ENCODE measurements at regions not wholly inside any gene's neighbourhood (a gene's known extent, or its start where the extent isn't known, plus 50 kb on each side); places are given as distances from the start of the nearest gene placed in this dataset.
"Not testable (repeated sequence)": the region's sequence is repeated elsewhere in the genome, so short reads cannot be mapped to it uniquely, and the experiment has no call there.

- peaks cover 0 to 18% (median 4%) of the 10 kb centered on the region in 7 donors for H3K9me3 Mint-ChIP-seq
- H3K4me3 Mint-ChIP-seq, result peak overlapping the region in 1 of 8 donors; percentile 47
- H3K36me3 Mint-ChIP-seq, result no peaks in the 10 kb centered on the region
Observed at GRCh38 chr11:135033540-135033939, 621.5 kb upstream of the B3GAT1 start.

DNA sequence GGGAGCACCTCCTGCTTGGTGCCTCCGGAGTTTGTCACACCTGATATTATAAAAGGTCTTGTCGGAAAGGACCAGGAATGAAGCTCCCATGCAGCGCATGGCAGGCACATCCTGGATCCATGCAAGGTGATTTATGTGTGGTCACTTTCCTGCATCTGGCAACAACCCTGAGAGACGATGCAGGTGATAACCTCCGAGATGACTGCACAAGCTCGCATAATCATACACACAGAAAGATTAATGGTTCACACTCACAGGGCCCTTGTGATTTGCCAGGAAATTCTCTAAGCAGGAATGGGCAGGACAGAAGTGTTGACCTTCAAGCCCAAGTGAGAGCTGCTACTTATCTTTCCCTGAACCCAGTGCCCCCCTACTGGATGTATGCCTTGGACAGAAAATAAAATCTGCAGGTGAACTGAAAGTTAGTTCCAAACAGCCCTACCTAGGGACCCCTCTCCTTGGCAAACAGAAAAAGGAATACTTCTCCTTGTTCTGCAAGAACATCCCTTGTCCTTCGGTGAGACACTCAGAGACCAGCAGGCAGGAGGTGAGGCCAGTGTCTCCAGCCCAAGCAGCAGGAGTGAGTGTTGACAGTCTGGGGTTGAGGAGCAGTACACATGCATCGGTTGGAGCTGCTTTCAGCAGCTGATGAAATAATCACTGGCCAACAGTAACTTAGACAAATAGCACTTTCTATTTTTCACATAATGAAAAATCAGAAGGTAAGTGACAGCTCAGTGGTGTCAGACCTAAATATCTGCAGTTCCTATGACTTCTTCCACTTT lies 619.4 kb upstream of the B3GAT1 start:
- Mint-ChIP-seq H3K27me3 (peaks cover 3 to 18% (median 6%) of the 10 kb centered on the region in 3 donors), H3K9me3 (peaks cover 0 to 17% (median 4%) of the 10 kb centered on the region in 7 donors), H3K36me3 (no peaks in the 10 kb centered on the region), H3K4me1 (no peaks in the 10 kb centered on the region), H3K27ac (no peak overlapping the region), H3K4me3 (no peak overlapping the region)
- DNase-seq (no peak), ATAC-seq (ENCODE audit: low read depth in 2 of 2) (no peak)

More at GRCh38 chr11:135033540-135033939, 621.5 kb upstream of the B3GAT1 start:
- H3K4me1 Mint-ChIP-seq, result no peaks in the 10 kb centered on the region
- ATAC-seq (ENCODE audit: low read depth in 2 of 2) (no peak), DNase-seq (no peak)
- peaks cover 6 to 18% (median 6%) of the 10 kb centered on the region in 3 donors for H3K27me3 Mint-ChIP-seq
- H3K27ac Mint-ChIP-seq, result no peak overlapping the region

DNA sequence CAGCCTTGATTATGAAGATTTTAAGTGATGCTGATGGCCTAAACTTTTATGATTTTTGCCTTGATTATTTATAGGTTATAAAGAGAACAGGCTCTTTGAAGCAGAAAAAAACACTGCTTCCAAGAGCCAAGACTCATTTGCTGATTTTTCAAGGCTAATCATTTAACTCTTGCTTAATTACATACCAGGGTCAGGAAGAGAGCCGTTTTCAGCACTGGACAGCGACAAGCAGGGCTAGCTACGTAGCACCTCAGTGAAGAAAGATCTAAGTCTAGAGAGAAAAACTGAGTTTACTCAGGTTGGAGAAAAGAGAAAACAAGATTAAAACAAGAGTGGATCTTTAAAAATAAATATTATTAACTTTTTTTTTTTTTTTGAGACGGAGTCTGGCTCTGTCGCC lies 615.4 kb upstream of the B3GAT1 start:
- H3K27ac Mint-ChIP-seq, result no peak overlapping the region
- peaks cover 3 to 7% (median 5%) of the 10 kb centered on the region in 3 donors for H3K27me3 Mint-ChIP-seq
- no peaks in the 10 kb centered on the region for H3K36me3 Mint-ChIP-seq
- ATAC-seq (ENCODE audit: low read depth in 2 of 2) (no peak), DNase-seq (no peak)
- peaks cover 0 to 6% (median 0%) of the 10 kb centered on the region in 7 donors for H3K9me3 Mint-ChIP-seq
- H3K4me3 Mint-ChIP-seq, result no peak overlapping the region
- H3K4me1 Mint-ChIP-seq, result no peaks in the 10 kb centered on the region

- H3K27me3 Mint-ChIP-seq, result peaks cover 4 to 10% (median 9%) of the 10 kb centered on the region in 3 donors
- no peak overlapping the region for H3K27ac Mint-ChIP-seq
- H3K36me3 Mint-ChIP-seq, result no peaks in the 10 kb centered on the region
- peaks cover 0 to 8% (median 3%) of the 10 kb centered on the region in 7 donors for H3K9me3 Mint-ChIP-seq
- DNase-seq (no peak), ATAC-seq (ENCODE audit: low read depth in 2 of 2) (no peak)
- no peak overlapping the region for H3K4me3 Mint-ChIP-seq
- H3K4me1 Mint-ChIP-seq, result no peaks in the 10 kb centered on the region
Observed at GRCh38 chr11:135023499-135023898, 611.5 kb upstream of the B3GAT1 start.

DNA sequence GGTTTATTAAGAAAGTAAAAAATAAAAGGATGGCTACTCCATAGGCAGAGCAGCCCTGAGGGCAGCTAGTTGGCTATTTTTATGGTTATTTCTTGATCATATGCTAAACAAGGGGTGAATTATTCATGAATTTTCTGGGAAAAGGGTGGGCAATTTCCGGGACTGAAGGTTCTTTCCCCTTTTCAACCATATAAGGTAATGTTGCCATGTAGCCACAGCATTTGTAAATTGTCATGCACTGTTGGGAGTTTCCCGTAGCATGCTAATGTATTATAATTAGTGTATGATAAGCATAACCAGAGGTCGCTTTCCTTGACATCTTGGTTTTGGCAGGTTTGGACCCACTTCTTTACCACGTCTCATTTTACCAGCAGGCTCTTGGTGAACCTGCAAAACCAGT lies 610.4 kb upstream of the B3GAT1 start:
- H3K4me3 Mint-ChIP-seq, result no peak overlapping the region
- ATAC-seq (ENCODE audit: low read depth in 2 of 2) (no peak), DNase-seq (no peak)
- H3K27me3 Mint-ChIP-seq, result peaks cover 4 to 10% (median 9%) of the 10 kb centered on the region in 3 donors
- H3K27ac Mint-ChIP-seq, result no peak overlapping the region
- no peaks in the 10 kb centered on the region for H3K4me1 Mint-ChIP-seq
- H3K9me3 Mint-ChIP-seq, result peaks cover 0 to 6% (median 2%) of the 10 kb centered on the region in 7 donors
- H3K36me3 Mint-ChIP-seq, result no peaks in the 10 kb centered on the region

GRCh38 chr11:135019899-135020298 lies 607.9 kb upstream of the B3GAT1 start:
- Mint-ChIP-seq H3K27me3 (peaks cover 9 to 12% (median 9%) of the 10 kb centered on the region in 3 donors), H3K4me3 (no peak overlapping the region), H3K4me1 (no peaks in the 10 kb centered on the region), H3K9me3 (peaks cover 0 to 4% (median 0%) of the 10 kb centered on the region in 7 donors), H3K27ac (no peak overlapping the region), H3K36me3 (no peaks in the 10 kb centered on the region)
- ATAC-seq (ENCODE audit: low read depth in 2 of 2) (no peak), DNase-seq (no peak)

DNA sequence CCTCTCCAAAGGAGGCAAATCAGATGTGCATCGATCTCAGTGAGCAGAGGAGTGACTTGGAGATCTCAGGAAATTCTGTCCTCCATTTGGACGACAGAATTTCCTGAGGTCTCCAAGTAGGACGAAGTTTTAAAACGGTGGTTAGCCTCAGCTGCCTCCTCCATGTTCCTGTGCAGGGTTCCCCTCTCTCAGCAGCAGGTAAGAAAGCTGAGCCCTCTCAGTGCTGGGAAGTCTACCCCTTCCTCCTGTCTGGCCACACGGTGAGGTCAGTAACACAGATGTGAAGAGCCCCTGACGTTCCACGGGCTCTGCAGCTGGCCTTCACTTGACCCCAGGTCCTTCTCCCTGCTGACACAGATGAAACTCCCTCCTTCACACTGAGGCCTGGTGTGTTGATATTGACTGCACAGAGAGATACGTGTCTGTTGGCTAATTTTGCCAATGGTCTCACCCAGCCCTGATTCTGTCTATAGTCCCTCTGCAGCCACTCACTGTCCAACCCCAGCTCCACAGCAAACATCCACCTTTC lies 607.4 kb upstream of the B3GAT1 start:
- Mint-ChIP-seq H3K36me3 (no peaks in the 10 kb centered on the region), H3K27me3 (peaks cover 9 to 13% (median 12%) of the 10 kb centered on the region in 3 donors), H3K9me3 (peaks cover 0 to 7% (median 0%) of the 10 kb centered on the region in 7 donors), H3K4me3 (no peak overlapping the region), H3K27ac (no peak overlapping the region), H3K4me1 (no peaks in the 10 kb centered on the region)
- DNase-seq (no peak), ATAC-seq (ENCODE audit: low read depth in 2 of 2) (no peak)

DNA sequence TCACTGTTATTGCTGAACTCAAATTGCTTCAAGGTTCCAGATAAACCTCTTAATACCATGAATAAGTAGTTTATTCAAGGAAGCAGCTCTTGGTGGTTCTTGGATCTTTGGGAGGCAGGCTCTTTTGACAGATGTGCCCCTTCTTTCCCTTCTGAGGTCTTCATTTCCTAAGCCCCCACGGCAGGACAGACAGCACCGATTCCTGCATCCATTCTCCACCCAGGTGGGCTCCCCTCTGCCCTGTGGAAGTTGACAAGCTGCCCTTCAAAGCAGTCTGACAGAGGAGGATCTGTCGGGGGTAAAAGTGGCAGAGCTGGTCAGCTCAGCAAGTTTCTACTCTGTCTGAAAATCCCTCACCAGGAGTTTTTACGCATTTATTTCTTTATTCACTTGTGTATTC lies 605.3 kb upstream of the B3GAT1 start:
- H3K9me3 Mint-ChIP-seq, result peaks cover 0 to 11% (median 7%) of the 10 kb centered on the region in 7 donors
- H3K27me3 Mint-ChIP-seq, result peaks cover 9 to 16% (median 12%) of the 10 kb centered on the region in 3 donors
- no peak overlapping the region for H3K27ac Mint-ChIP-seq
- no peaks in the 10 kb centered on the region for H3K4me1 Mint-ChIP-seq
- ATAC-seq (ENCODE audit: low read depth in 2 of 2) (no peak), DNase-seq (no peak)
- no peaks in the 10 kb centered on the region for H3K36me3 Mint-ChIP-seq
- no peak overlapping the region for H3K4me3 Mint-ChIP-seq

- DNase-seq (no peak), ATAC-seq (ENCODE audit: low read depth in 2 of 2) (no peak)
- no peaks in the 10 kb centered on the region for H3K4me1 Mint-ChIP-seq
- no peak overlapping the region for H3K27ac Mint-ChIP-seq
- peaks cover 9 to 16% (median 12%) of the 10 kb centered on the region in 3 donors for H3K27me3 Mint-ChIP-seq
- peaks cover 4 to 18% (median 7%) of the 10 kb centered on the region in 7 donors for H3K9me3 Mint-ChIP-seq
- no peak overlapping the region for H3K4me3 Mint-ChIP-seq
- no peaks in the 10 kb centered on the region for H3K36me3 Mint-ChIP-seq
Observed at GRCh38 chr11:135015966-135016365, 603.9 kb upstream of the B3GAT1 start.

GRCh38 chr11:135011313-135011712 lies 599.3 kb upstream of the B3GAT1 start:
- not testable (repeated sequence) for ATAC-seq (ENCODE audit: low read depth in 2 of 2); H3K4me1 Mint-ChIP-seq; H3K27ac Mint-ChIP-seq; H3K36me3 Mint-ChIP-seq; H3K4me3 Mint-ChIP-seq; H3K27me3 Mint-ChIP-seq; DNase-seq
- peaks cover 0 to 15% (median 7%) of the 10 kb centered on the region in 7 donors for H3K9me3 Mint-ChIP-seq

DNA sequence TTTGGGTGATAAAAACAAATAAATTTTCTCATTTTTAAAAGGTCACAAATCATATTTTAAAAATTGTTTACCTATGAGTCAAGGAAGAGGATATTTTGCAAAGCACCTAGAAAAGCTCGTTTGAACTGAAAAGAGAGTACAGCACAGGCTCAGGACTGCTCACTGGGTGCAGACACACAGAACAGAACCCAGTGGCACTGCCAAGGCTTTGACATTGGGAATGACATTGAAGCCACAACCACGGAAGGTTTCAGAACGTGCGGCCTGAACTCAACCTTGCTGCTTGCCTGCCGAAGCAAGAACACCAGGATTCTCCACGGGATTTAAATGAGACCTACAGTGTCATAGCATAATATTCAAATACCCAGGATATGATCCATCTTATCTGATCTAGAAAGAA lies 597.1 kb upstream of the B3GAT1 start:
- Mint-ChIP-seq H3K27me3 (peaks cover under 1 to 12% (median 4%) of the 10 kb centered on the region in 3 donors), H3K9me3 (peaks cover 0 to 15% (median 7%) of the 10 kb centered on the region in 7 donors), H3K27ac (no peak overlapping the region), H3K4me1 (no peaks in the 10 kb centered on the region), H3K4me3 (no peak overlapping the region), H3K36me3 (no peaks in the 10 kb centered on the region)
- no peak for ATAC-seq (ENCODE audit: low read depth in 2 of 2)
- no peak for DNase-seq

- ATAC-seq (ENCODE audit: low read depth in 2 of 2), result no peak
Observed at GRCh38 chr11:135008412-135008811, 596.4 kb upstream of the B3GAT1 start.

DNA sequence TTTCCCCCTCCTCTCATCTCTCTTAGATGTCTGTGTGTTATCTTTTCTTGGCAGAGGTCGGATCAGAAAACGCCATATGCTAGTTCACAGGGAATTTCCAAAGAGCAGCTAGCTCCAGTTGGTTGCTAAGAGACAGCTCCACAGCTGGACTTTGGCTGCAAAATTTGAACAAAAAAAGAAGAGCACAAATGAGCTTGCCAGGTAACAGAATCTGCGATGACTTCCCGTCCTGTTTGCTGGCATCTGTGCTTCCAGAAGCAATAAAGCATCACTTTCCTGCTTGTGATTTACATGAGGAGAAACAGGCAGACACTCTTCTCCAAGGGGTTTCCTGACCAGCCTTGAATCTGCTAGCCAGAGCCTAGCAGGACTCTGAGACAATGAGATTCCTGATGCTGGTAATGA lies 596.0 kb upstream of the B3GAT1 start:
- H3K9me3 Mint-ChIP-seq, result peaks cover 0 to 14% (median 5%) of the 10 kb centered on the region in 7 donors
- no peak overlapping the region for H3K4me3 Mint-ChIP-seq
- H3K4me1 Mint-ChIP-seq, result no peaks in the 10 kb centered on the region
- no peak for DNase-seq
- H3K27ac Mint-ChIP-seq, result no peak overlapping the region
- no peak for ATAC-seq (ENCODE audit: low read depth in 2 of 2)
- H3K27me3 Mint-ChIP-seq, result peaks cover 0 to 12% (median 4%) of the 10 kb centered on the region in 3 donors
- H3K36me3 Mint-ChIP-seq, result no peaks in the 10 kb centered on the region

More at GRCh38 chr11:135008412-135008811, 596.4 kb upstream of the B3GAT1 start:
- Mint-ChIP-seq H3K4me1 (no peaks in the 10 kb centered on the region), H3K27me3 (peaks cover 0 to 12% (median 4%) of the 10 kb centered on the region in 3 donors), H3K36me3 (no peaks in the 10 kb centered on the region), H3K27ac (no peak overlapping the region), H3K9me3 (peaks cover 0 to 15% (median 6%) of the 10 kb centered on the region in 7 donors), H3K4me3 (no peak overlapping the region)
- DNase-seq, result no peak

DNA sequence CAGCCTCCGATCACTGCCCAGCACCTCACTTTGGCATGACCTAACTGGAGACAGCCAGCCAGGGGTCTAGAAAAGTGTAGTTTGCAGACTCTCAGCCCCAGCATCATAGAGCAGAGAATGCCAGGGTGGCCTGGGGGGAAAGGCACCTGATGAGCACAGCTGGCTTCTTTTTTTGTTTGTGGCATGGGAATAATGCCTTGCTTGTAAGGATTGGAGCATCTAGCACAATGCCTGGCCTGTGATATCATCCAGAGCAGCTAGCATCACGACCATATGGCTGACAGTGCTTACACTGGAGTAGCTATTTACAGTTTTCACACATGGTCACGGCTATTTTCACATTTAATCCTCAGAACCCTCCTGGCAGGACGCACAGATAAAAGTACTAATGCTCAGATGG lies 594.8 kb upstream of the B3GAT1 start:
- DNase-seq (no peak), ATAC-seq (ENCODE audit: low read depth in 2 of 2) (no peak)
- H3K9me3 Mint-ChIP-seq, result peaks cover 0 to 5% (median 0%) of the 10 kb centered on the region in 7 donors
- no peak overlapping the region for H3K4me3 Mint-ChIP-seq
- H3K36me3 Mint-ChIP-seq, result no peaks in the 10 kb centered on the region
- no peaks in the 10 kb centered on the region for H3K4me1 Mint-ChIP-seq
- peaks cover 0 to 12% (median 4%) of the 10 kb centered on the region in 3 donors for H3K27me3 Mint-ChIP-seq
- no peak overlapping the region for H3K27ac Mint-ChIP-seq
